Uterus (tissue), 3 donors: ENCODE measurements at regions not wholly inside any gene's neighbourhood (a gene's known extent, or its start where the extent isn't known, plus 50 kb on each side); places are given as distances from the start of the nearest gene placed in this dataset.

Experiments
- DNase-seq, 2 donors: peaks; one replicate each; pipeline ENCODE4 v3.0.0-alpha.2; 2019 to 2020
- H3K27ac ChIP-seq, 2 donors: fragments of 200-600 bp; sonication (generic); 1 replicate in 1 of 2; 2 replicates in 1 of 2; pipeline ENCODE4 v1.5.1; 2016 to 2018
- H3K27me3 ChIP-seq, 2 donors: fragments of 200-600 bp; sonication (generic); one replicate each; pipeline ENCODE4 v1.5.1; 2018 to 2019; ENCODE audit warnings: control low read depth in 1 of 2
- H3K36me3 ChIP-seq, 2 donors: fragments of 200-600 bp; sonication (generic); one replicate each; pipeline ENCODE4 v1.5.1; 2019; ENCODE audit warnings: control low read depth in 1 of 2
- H3K4me1 ChIP-seq, 2 donors: fragments of 200-600 bp; sonication (generic); one replicate each; pipeline ENCODE4 v1.5.1; 2018 to 2019; ENCODE audit warnings: control low read depth in 1 of 2
- H3K4me3 ChIP-seq, 2 donors: fragments of 200-600 bp; sonication (generic); 1 replicate in 1 of 2; 2 replicates in 1 of 2; pipeline ENCODE4 v1.5.1; 2018 to 2019; ENCODE audit warnings: mild to moderate bottlenecking in 1 of 2
- H3K9me3 ChIP-seq, 2 donors: fragments of 200-600 bp; sonication (generic); one replicate each; pipeline ENCODE4 v1.5.1; 2019; ENCODE audit warnings: control low read depth in 1 of 2
- CTCF ChIP-seq, 4 experiments: fragments of 200-600 bp in 2 of 4; fragments of 450-650 bp in 2 of 4; sonication (generic) in 2 of 4; IDR thresholded peaks; one replicate each; pipeline ENCODE4 v1.5.1; 2016 to 2019; ENCODE audit warnings: antibody characterized with exemption in 4 of 4, mild to moderate bottlenecking in 2 of 4, moderate library complexity in 1 of 4
- POLR2A ChIP-seq, 2 donors: fragments of 450-650 bp; IDR thresholded peaks; one replicate each; pipeline ENCODE4 v1.6.1; 2016; ENCODE audit warnings: antibody characterized with exemption in 2 of 2, mild to moderate bottlenecking in 1 of 2, moderate library complexity in 1 of 2
- intact Hi-C: fragments of 100-400 bp; cut with DNase I; formaldehyde crosslinking; loops from one replicate; pipeline ENCODE4 v1.15.1; 2023; ENCODE audit warnings: low total_unique reads
- donor health status: DM: yes; HTN: yes; CAD: no.

- no peak overlapping the region for H3K27ac ChIP-seq
- H3K36me3 ChIP-seq: no peaks in the 10 kb centered on the region
- intact Hi-C loops: no loop called here
- no peaks in the 10 kb centered on the region for H3K4me1 ChIP-seq
- DNase-seq: no peak
- no peaks in the 10 kb centered on the region for H3K9me3 ChIP-seq
- no peak overlapping the region for H3K4me3 ChIP-seq
- no peaks in the 10 kb centered on the region for H3K27me3 ChIP-seq
- no peak for TF ChIP-seq CTCF (IDR thresholded peaks at IDR 0.05)
- TF ChIP-seq POLR2A (IDR thresholded peaks at IDR 0.05): no peak
Observed at GRCh38 chrX:10707773-10708172, 87.4 kb upstream of the MID1 start.

GRCh38 chrX:10709276-10709675 lies 88.9 kb upstream of the MID1 start:
- TF ChIP-seq CTCF (IDR thresholded peaks at IDR 0.05): no peak
- no peak for TF ChIP-seq POLR2A (IDR thresholded peaks at IDR 0.05)
- Histone ChIP-seq H3K9me3 (no peaks in the 10 kb centered on the region), H3K36me3 (no peaks in the 10 kb centered on the region), H3K27ac (no peak overlapping the region), H3K4me1 (no peaks in the 10 kb centered on the region), H3K27me3 (no peaks in the 10 kb centered on the region), H3K4me3 (no peak overlapping the region)
- intact Hi-C loops: no loop called here
- no peak for DNase-seq

GRCh38 chrX:10714531-10714930 lies 94.1 kb upstream of the MID1 start:
- no peak for TF ChIP-seq POLR2A (IDR thresholded peaks at IDR 0.05)
- no peak for TF ChIP-seq CTCF (IDR thresholded peaks at IDR 0.05)
- no peak overlapping the region for H3K4me3 ChIP-seq
- H3K27ac ChIP-seq: no peak overlapping the region
- intact Hi-C loops: no loop called here
- no peaks in the 10 kb centered on the region for H3K9me3 ChIP-seq
- no peaks in the 10 kb centered on the region for H3K4me1 ChIP-seq
- no peak for DNase-seq
- H3K27me3 ChIP-seq: no peaks in the 10 kb centered on the region
- no peaks in the 10 kb centered on the region for H3K36me3 ChIP-seq

GRCh38 chrX:10722851-10723250 lies 102.5 kb upstream of the MID1 start:
- no peaks in the 10 kb centered on the region for H3K4me1 ChIP-seq
- H3K36me3 ChIP-seq: no peaks in the 10 kb centered on the region
- peak; percentile 67 to 84 for DNase-seq
- no peaks in the 10 kb centered on the region for H3K27me3 ChIP-seq
- peak overlapping the region; percentile 57 to 59 for H3K27ac ChIP-seq
- TF ChIP-seq CTCF (IDR thresholded peaks at IDR 0.05) (peak; percentile 58 to 68 (median 64)), POLR2A (IDR thresholded peaks at IDR 0.05) (no peak)
- intact Hi-C loops: no loop called here
- no peak overlapping the region for H3K4me3 ChIP-seq
- no peaks in the 10 kb centered on the region for H3K9me3 ChIP-seq

- H3K4me1 ChIP-seq: no peaks in the 10 kb centered on the region
- H3K27me3 ChIP-seq: no peaks in the 10 kb centered on the region
- TF ChIP-seq CTCF (IDR thresholded peaks at IDR 0.05) (no peak), POLR2A (IDR thresholded peaks at IDR 0.05) (no peak)
- no peaks in the 10 kb centered on the region for H3K36me3 ChIP-seq
- H3K27ac ChIP-seq: no peak overlapping the region
- DNase-seq: no peak
- H3K4me3 ChIP-seq: no peak overlapping the region
- no peaks in the 10 kb centered on the region for H3K9me3 ChIP-seq
- intact Hi-C loops: no loop called here
Observed at GRCh38 chrX:10725071-10725470, 104.7 kb upstream of the MID1 start.
